GM20000 (cell line): ENCODE measurements at regions not wholly inside any gene's neighbourhood (a gene's known extent, or its start where the extent isn't known, plus 50 kb on each side); places are given as distances from the start of the nearest gene placed in this dataset.

Source experiments
- DNase-seq: peaks from one replicate; pipeline ENCODE4 v3.0.0; 2012; ENCODE audit warnings: low spot score
- TF ChIP-seq, protein P1 (sequence below): IDR thresholded peaks from 2 replicates; pipeline ENCODE4 v1.5.1; 2012; ENCODE audit warnings: mild to moderate bottlenecking, control low read depth; ENCODE audit errors: extremely low read depth, missing control alignments

DNA sequence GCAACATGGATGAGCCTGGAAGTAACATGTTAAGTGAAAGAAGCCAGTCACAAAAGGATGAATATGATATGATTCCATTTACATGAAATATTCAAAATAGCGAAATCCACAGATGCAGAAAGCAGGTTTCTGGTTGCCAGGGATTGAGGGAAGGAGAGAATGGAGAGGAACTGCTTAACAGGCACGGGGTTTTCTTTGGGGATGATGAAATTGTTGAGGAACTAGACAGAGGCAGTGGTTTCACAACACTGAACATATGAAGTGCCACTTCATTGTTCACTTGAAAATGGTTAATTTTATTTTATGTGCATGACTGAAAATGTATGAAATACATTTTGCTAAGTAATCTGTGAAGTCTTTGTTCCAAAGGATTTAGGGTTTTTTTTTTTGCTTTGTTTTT, 182.5 kb upstream of the TBL1X start:
- TF ChIP-seq, protein P1, sequence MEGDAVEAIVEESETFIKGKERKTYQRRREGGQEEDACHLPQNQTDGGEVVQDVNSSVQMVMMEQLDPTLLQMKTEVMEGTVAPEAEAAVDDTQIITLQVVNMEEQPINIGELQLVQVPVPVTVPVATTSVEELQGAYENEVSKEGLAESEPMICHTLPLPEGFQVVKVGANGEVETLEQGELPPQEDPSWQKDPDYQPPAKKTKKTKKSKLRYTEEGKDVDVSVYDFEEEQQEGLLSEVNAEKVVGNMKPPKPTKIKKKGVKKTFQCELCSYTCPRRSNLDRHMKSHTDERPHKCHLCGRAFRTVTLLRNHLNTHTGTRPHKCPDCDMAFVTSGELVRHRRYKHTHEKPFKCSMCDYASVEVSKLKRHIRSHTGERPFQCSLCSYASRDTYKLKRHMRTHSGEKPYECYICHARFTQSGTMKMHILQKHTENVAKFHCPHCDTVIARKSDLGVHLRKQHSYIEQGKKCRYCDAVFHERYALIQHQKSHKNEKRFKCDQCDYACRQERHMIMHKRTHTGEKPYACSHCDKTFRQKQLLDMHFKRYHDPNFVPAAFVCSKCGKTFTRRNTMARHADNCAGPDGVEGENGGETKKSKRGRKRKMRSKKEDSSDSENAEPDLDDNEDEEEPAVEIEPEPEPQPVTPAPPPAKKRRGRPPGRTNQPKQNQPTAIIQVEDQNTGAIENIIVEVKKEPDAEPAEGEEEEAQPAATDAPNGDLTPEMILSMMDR = no peak
- DNase-seq = no peak

DNA sequence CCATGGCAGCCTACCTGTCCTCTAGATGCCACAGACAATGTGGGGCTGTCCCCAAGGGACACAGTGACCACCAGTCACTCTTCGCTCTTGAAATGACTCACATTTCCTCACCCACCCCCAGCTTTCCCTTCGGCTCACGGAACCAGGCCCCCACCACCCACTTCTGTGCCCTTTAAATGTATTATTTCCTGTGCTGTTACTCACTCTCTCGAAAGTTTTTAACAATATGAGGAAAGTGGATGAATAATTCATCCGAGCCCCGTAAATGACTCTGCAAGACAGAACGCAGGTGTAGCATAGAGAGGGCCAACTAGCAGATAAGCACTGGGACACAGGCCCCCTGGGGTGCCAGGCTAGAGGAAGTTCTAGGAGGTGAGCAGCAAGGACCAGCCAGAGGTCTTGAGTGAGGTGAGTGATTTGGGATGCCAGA, 179.5 kb upstream of the TBL1X start:
- TF ChIP-seq, protein P1 = no peak
- no peak for DNase-seq

DNA sequence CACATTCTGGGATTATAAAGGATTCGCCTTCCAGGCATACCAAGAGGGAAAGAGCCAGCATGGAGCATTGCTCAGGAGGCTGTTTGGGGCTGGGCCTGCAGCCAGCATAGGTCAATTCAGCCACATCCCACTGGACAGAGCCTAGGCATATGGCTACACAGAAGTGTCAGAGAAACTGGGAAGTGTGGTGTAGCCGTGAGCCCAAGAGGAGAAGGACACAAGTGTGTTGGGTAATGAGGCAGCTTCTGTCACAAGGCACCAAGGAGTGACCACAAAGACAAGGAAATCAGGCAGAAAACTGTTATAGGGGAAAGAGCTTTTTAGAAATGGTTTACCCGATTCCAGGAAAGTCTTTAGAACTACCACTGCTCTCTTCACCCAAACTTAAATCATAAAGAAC, 178.6 kb upstream of the TBL1X start:
- no peak for DNase-seq
- TF ChIP-seq, protein P1 = no peak

DNA sequence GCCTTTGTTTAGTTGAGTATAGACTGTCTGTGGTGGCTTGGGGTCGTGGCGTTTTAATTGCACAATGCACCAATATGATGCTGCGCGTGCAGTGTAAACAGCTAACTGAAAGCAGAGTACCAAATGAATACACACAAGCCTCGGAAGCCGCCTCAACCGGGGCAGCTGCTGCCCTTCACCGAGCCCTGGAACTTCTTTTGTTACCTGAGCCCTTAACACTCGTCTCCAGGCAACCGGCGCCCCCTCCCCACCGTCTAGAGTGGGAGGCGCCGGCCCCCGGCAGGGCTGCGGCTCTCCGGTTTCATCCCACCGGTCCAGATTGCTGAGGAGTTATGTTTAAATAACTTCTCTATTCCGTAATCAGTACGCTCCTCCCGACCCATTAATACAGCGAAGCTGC, 173.2 kb upstream of the TBL1X start:
- no peak for DNase-seq
- TF ChIP-seq, protein P1 = no peak

DNA sequence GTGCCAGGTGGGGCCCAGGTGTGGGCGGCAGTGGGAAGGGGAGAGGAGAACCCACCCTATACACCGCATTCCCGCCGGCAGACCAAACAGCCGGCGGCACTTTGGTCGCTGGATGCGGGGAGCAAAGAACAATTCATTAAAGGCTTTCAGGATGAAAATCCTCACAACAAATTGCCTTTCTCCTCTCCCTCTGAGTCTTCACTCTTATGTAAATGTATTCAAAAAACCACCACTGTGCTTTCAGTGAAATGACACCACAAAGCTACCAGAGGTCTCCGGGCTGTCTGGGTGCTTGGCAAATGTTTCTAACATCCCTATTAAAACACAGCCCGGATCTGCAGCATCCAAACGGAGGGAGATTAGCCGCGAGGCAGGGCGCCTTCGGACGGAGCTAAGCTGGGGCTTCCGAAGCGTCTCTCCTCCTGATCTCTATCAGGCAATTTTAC, 171.8 kb upstream of the TBL1X start:
- no peak for DNase-seq
- TF ChIP-seq, protein P1 = no peak

DNA sequence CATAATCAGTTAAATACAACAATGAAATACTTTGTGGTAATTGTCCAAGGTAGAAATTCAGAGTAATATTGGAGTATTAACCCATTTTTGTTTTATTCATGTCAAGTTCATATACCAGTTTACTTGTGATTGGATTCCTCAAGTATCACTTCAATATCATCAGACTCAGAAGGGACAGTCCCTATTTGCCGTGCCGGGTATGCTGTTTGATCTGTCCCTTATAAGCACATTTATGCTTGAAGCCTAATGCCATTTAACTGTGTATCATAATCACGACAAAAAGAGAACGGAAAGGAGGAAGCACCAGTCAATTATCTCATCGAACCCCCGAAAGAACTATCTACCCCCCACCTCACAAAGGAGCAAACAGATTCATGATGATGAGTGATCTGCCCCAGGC, 171.0 kb upstream of the TBL1X start:
- TF ChIP-seq, protein P1 = no peak
- DNase-seq = no peak

DNA sequence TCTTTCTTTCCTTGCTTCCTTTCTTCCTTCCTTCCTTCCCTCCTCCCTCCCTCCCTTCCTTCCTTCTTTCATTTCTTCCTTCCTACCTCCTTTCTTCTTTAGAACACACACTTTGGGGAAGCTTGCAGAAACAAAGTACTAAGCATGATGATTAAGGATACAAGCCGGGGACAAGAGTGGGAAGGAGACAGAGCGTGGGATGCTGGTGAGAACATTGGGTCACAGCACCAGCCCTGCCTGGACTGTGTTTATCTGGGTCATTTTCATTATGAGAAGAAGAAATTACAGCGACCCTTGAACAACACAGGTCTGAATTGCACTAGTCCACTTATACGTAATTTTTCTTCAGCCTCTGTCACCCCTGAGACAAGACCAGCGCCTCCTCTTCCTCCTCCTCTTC, 169.3 kb upstream of the TBL1X start:
- no peak for DNase-seq
- TF ChIP-seq, protein P1 = no peak
